ENCODE measurements at regions not wholly inside any gene's neighbourhood (a gene's known extent, or its start where the extent isn't known, plus 50 kb on each side); places are given as distances from the start of the nearest gene placed in this dataset.
"Not testable (repeated sequence)": the region's sequence is repeated elsewhere in the genome, so short reads cannot be mapped to it uniquely, and the experiment has no call there.

DNA sequence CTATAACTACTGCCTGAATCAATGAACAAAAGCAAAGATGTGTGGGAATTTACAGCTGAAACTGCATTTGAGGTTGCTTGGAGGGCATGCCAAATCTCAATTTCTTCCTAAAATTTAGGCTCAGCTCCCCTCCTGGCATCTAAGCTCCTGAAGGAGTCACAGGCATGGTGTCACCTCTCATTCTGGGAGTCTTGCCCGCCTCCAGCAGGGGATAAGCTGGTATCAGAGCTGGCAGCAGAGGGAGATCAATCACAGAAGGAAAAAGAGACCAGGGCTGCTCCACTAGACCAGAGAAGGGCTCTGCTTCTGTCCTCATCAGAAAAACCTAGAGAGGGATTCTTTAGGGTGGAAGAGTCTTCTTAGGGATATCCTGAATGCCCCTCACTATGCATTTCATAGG, 150.4 kb upstream of the SLC6A11 start:
- DNase-seq (ENCODE audit: low spot score): no peak

- DNase-seq (ENCODE audit: low spot score): no peak
Measured at GRCh38 chr3:10666621-10667020, 149.4 kb upstream of the SLC6A11 start.

GRCh38 chr3:10667269-10667668, 148.8 kb upstream of the SLC6A11 start:
- DNase-seq (ENCODE audit: low spot score): no peak

GRCh38 chr3:10667901-10668476, 148.0 kb upstream of the SLC6A11 start:
- no peak for DNase-seq (ENCODE audit: low spot score)

DNA sequence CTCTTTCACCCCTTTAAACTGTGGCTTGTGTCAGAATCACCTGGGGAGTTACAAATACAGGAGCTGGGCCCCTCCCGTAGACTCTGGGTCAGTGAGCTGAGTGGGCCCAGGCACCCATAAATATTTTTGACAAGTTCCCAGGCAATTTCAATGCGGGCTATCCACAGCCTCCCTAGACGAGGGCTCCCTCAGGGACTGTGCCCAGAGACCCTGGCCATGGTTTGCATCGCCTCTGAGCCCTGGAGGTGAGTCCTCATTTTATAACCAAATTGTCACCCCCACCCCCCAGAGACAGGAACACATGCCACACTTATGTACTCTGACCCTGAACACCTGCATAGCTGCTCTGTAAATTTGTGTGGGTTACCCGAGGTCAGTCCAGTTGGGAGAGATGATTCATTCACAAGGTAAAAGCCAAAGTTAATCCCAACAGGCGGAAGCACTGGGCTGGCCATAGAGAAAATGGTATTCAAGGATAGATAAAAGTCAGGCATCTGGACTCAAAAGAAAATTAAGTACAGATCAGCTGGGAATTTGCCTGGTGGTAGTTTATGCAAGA, 146.5 kb upstream of the SLC6A11 start:
- DNase-seq (ENCODE audit: low spot score): no peak

- no peak for DNase-seq (ENCODE audit: low spot score)
Measured at GRCh38 chr3:10672422-10672821, 143.6 kb upstream of the SLC6A11 start.

DNA sequence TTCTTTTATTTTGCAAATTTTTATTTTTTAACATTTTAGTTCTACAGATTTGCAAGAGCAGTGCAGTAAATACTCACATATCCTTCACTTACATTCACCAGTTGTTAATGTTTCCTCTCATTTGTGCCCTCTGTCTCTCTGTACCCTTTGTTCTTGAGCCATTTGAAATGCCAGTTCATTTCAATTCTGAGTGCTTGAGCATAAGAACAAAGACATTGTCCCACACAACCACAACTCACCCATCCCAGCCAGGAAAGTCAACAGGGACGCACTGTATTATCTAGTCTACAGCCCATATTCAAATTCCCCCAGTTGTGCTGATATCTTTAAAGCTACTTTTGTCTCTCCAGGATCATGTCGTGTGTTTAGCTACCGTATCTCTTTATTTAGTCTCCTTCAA, 141.4 kb upstream of the SLC6A11 start:
- DNase-seq (ENCODE audit: low spot score): no peak

DNA sequence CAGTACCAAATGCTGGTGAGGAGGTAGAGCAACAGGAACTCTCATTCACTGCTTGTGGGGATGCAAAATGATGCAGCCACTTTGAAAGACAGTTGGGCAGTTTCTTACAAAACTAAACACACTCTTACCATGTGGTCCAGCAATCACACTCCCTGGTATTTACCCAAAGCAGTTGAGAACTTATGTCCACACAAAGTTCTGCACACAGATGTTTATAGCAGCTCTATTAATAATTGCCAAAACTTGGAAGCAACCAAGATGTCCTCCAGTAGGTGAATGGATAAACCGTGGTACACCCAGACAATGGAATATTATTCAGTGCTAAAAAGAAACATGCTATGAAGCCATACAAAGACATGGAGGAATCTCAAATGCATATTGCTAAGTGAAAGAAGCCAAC, 139.1 kb upstream of the SLC6A11 start:
- no peak for DNase-seq (ENCODE audit: low spot score)

DNA sequence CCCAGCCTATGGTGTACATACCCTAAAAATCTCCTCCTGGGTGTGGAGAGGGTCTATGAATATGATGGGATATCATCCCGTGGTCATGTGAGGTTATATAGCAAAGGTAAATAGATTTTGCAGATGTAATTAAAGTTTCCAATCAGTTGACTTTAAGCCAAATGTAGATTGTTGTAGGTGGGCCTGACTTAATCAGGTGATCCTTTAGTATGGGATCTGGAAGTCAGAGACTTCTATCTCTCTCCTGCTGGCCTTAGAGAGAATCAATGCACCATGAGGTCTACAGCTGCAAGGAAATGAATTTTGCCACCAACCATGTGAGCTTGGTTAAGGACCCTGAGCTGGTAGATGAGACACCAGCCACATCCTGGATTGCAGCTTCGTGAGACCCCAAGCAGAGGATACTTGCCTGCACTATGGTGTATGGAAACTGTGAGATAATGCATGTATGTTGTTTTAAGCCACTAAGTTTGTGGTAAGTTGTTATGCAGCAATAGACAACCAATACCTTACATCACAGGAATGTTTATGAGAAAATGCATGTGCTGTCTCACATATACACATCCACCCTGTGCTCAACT, 137.1 kb upstream of the SLC6A11 start:
- DNase-seq (ENCODE audit: low spot score): no peak

GRCh38 chr3:10680796-10681195, 135.2 kb upstream of the SLC6A11 start:
- no peak for DNase-seq (ENCODE audit: low spot score)

DNA sequence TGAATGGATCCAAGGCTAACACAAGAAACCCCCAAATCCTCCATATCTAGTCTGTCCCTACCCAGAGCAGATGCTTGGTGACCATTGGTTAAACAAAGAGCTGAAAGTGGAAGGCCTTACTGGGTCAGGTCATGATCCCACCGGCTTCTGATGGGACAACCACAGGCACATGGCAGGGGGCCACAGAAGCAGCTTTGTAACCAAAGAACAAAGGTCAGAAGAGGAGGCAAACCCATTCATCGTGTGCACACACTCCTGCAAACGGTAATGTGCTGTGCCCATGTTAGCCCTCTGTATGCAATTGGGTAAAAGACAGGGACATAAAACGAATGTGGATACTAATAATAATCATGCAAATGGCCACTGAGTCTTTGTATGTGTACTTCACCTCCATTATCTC, 133.3 kb upstream of the SLC6A11 start:
- no peak for DNase-seq (ENCODE audit: low spot score)

- no peak for DNase-seq (ENCODE audit: low spot score)
Measured at GRCh38 chr3:10683106-10683505, 132.9 kb upstream of the SLC6A11 start.

DNA sequence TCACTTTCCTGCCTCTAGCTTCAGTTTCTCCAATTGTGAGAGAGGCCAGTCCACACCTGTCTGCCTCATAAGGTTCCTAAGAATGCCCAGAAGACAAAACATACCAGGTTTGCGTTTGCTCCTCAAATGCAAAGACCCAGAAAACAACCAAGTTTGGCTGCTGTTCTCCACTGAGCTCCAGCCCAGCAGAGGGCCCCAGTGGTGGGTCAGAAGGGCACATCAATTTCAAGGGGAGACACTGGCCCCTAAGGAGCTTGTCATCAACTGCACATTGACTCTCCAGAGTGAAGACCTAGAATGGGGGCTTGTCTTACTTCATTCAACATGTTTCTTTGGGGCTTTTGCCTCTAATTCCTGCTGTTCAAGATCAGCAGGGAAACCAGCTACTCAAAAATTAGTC, 127.9 kb upstream of the SLC6A11 start:
- DNase-seq (ENCODE audit: low spot score): no peak

- DNase-seq (ENCODE audit: low spot score): no peak
Measured at GRCh38 chr3:10688548-10689172, 127.4 kb upstream of the SLC6A11 start.

DNA sequence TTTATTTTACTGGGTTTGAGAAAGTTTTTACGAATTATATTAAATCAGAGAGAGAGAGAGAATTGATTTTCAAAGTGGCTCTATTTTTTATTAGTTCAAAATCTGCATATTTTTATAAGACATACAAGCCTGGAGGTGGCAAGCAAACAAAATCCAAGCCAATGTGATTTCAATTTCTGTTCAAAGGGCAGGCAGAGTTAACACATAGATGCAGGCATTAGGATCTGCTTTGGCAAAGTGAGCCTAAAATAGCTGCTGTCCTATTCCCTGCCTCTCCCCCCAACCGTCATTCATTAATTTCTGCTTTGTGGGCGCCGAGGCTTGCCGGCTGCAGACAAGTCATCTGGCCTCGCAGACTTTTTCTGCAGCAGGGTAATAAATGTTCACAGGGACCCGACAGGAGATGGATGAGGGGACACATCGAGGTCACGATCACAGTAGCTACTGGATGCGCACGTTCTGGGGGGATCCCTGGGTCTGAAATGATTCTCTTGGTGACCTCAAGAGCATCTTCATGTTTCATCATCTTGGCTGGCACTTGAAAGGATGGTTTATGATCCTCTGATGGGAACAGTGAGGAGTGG, 123.9 kb upstream of the SLC6A11 start:
- DNase-seq (ENCODE audit: low spot score): no peak

- DNase-seq (ENCODE audit: low spot score): no peak
Measured at GRCh38 chr3:10693457-10693856, 122.6 kb upstream of the SLC6A11 start.

- DNase-seq (ENCODE audit: low spot score): no peak
Measured at GRCh38 chr3:10694179-10694578, 121.8 kb upstream of the SLC6A11 start.

- not testable (repeated sequence) for DNase-seq (ENCODE audit: low spot score)
Measured at GRCh38 chr3:10695186-10695585, 120.8 kb upstream of the SLC6A11 start.

- no peak for DNase-seq (ENCODE audit: low spot score)
Measured at GRCh38 chr3:10695595-10696285, 120.3 kb upstream of the SLC6A11 start.

- no peak for DNase-seq (ENCODE audit: low spot score)
Measured at GRCh38 chr3:10697918-10698317, 118.1 kb upstream of the SLC6A11 start.

GRCh38 chr3:10700821-10701220, 115.2 kb upstream of the SLC6A11 start:
- no peak for DNase-seq (ENCODE audit: low spot score)

DNA sequence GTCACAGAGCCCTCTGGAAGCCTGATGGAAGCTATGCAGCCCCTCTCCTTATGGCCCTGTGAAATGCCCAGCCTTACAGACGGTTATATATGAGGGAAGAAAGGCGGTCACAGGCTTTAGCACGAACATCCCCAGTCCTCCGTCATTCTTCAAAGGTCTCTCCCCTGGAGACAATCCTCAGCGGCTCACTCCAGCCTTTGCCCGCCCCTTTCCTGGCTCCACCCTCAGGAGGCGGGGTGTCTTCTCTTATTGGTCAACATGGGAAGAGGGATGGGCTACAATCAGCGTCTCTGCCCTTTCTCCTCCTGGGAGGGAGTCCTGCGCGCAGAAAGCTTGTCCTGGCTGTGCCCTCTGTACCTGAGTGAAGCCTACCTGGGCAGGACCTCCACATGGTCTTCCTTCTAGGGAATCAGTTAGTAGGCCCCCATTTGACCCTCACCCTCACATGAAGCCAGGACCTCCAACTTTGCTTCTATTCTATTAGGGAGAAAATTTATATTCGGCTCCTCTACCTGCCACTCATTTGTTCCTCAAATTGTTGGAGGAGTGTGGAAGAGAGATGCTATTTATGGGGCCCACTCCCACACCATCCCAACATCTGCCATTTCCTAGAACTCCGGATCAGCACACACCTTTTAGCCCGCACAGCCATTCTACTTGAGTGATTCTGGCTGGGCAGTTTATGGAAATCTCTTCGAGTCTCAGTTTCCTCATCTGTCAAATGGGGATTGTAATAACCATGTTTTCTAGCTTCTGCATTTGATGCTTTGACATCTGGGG, 112.9 kb upstream of the SLC6A11 start:
- peak; percentile 75 for DNase-seq (ENCODE audit: low spot score)
